PFSK-1 (cell line): ENCODE measurements at regions not wholly inside any gene's neighbourhood (a gene's known extent, or its start where the extent isn't known, plus 50 kb on each side); places are given as distances from the start of the nearest gene placed in this dataset.

ENCODE experiments used
- FOXP2 ChIP-seq: optimal IDR thresholded peaks from 2 replicates; pipeline ENCODE3; 2011; ENCODE audit warnings: borderline replicate concordance, control low read depth, inconsistent platforms; ENCODE audit not compliant: insufficient read depth; ENCODE audit errors: extremely low read length, extremely low read depth
- POLR2AphosphoS5 ChIP-seq: IDR thresholded peaks from 2 replicates; pipeline ENCODE4 v1.6.1; 2012; ENCODE audit warnings: low read depth, mild to moderate bottlenecking, control low read depth, low read length, moderate library complexity
- SIN3A ChIP-seq: IDR thresholded peaks from 2 replicates; pipeline ENCODE4 v1.6.1; 2012; ENCODE audit warnings: mild to moderate bottlenecking, low read length, moderate library complexity, borderline replicate concordance; ENCODE audit not compliant: insufficient read depth
- TAF1 ChIP-seq: IDR thresholded peaks from 2 replicates; pipeline ENCODE4 v1.6.1; 2012; ENCODE audit warnings: low read length, control low read depth, borderline replicate concordance; ENCODE audit not compliant: insufficient read depth
- TF ChIP-seq, protein P1 (sequence below), 2 experiments: IDR thresholded peaks; 2 replicates each; pipeline versions ENCODE4 v1.6.1 to v1.8.0; 2011 to 2012; ENCODE audit warnings: low read depth in 2 of 2, low read length in 2 of 2, control low read depth in 1 of 2, inconsistent platforms in 1 of 2, mild to moderate bottlenecking in 1 of 2, moderate library complexity in 1 of 2; ENCODE audit not compliant: insufficient read depth in 1 of 2

DNA sequence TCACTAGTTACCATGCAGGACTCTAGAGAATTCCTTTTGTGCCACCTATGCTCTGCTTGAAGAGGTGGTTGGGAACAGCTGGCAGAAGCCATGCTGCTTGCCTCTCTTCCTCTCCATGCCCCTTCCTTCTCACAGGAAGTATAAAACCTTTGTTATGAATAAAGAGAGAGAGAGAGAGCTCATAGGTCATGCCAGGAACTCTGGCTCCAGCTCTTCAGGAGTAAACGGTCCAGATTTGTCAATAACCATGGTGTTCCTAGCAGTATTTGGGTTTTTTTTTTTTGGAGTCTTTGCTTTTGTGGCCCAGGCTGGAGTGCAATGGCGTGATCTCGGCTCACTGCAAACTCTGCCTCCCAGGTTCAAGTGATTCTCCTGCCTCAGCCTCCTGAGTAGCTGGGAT, 97.7 kb upstream of the SLC4A7 start:
- no peak for TF ChIP-seq POLR2AphosphoS5
- TF ChIP-seq FOXP2: no peak
- TF ChIP-seq, protein P1, sequence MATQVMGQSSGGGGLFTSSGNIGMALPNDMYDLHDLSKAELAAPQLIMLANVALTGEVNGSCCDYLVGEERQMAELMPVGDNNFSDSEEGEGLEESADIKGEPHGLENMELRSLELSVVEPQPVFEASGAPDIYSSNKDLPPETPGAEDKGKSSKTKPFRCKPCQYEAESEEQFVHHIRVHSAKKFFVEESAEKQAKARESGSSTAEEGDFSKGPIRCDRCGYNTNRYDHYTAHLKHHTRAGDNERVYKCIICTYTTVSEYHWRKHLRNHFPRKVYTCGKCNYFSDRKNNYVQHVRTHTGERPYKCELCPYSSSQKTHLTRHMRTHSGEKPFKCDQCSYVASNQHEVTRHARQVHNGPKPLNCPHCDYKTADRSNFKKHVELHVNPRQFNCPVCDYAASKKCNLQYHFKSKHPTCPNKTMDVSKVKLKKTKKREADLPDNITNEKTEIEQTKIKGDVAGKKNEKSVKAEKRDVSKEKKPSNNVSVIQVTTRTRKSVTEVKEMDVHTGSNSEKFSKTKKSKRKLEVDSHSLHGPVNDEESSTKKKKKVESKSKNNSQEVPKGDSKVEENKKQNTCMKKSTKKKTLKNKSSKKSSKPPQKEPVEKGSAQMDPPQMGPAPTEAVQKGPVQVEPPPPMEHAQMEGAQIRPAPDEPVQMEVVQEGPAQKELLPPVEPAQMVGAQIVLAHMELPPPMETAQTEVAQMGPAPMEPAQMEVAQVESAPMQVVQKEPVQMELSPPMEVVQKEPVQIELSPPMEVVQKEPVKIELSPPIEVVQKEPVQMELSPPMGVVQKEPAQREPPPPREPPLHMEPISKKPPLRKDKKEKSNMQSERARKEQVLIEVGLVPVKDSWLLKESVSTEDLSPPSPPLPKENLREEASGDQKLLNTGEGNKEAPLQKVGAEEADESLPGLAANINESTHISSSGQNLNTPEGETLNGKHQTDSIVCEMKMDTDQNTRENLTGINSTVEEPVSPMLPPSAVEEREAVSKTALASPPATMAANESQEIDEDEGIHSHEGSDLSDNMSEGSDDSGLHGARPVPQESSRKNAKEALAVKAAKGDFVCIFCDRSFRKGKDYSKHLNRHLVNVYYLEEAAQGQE (IDR thresholded peaks at IDR 0.05; ENCODE audit: insufficient read depth in 1 of 2, low read depth in 2 of 2, low read length in 2 of 2): no peak
- no peak for TF ChIP-seq TAF1
- TF ChIP-seq SIN3A: no peak

DNA sequence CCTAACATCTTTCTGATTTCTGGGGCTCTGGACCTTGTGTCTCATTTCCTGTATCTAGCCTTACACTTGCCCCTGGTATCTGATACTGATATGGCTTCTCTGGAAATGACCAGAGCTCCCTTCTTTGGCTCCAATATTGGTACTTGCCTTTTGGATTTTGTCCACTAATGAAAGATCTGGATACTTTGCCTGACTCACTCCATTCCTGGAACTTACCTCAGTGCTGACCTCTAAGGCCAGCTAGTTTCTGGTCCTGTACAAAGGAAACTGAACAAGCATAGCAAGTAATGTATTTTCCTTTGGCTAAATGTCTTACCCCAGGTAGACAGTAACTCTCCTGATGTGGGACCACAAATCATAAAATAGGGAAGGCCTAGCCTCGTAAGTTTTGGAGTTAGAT, 93.8 kb upstream of the SLC4A7 start:
- TF ChIP-seq TAF1: no peak
- TF ChIP-seq FOXP2: no peak
- no peak for TF ChIP-seq POLR2AphosphoS5
- TF ChIP-seq, protein P1 (IDR thresholded peaks at IDR 0.05; ENCODE audit: insufficient read depth in 1 of 2, low read depth in 2 of 2, low read length in 2 of 2): no peak
- TF ChIP-seq SIN3A: no peak

DNA sequence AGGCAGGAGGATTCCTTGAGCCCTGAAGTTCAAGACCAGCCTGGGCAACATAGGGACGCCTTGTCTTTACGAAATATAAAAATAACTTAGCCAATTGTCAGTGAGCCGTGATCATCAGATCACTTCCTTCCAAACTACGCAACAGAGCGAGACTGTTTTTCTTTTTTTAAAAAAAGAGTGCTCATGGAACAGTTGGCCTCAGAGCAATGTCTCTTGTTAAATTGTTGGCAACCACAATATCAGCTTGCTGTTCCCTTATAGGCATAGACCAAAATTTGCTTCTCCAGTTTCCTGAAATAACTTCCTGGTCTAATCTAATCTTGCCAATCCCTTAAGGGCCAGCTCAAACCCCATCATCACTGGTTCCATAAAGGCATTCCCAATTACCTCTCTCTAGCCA, 93.3 kb upstream of the SLC4A7 start:
- TF ChIP-seq FOXP2 (no peak), TAF1 (no peak)
- TF ChIP-seq, protein P1 (IDR thresholded peaks at IDR 0.05; ENCODE audit: insufficient read depth in 1 of 2, low read depth in 2 of 2, low read length in 2 of 2): no peak

DNA sequence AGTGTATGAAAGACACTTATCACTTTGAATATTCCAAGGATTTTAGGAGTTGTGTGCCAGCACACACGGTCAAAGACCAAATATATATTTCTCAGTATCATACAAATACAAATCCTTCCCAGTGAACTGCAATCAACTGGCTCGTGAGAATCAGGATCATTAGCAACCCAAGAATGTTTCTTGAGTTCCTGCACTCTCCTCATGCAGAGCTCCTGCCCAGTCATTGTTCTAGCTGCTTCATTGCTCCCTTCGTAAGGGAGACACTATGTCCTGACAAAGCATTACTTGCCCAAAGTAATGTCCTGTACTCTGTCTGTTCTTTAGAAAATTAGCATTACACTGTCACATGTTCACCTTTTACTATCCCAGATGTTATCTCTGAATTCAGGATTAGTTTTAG, 92.0 kb upstream of the SLC4A7 start:
- TF ChIP-seq, protein P1 (IDR thresholded peaks at IDR 0.05; ENCODE audit: insufficient read depth in 1 of 2, low read depth in 2 of 2, low read length in 2 of 2): no peak
- TF ChIP-seq FOXP2 (no peak), TAF1 (no peak), SIN3A (no peak), POLR2AphosphoS5 (no peak)

DNA sequence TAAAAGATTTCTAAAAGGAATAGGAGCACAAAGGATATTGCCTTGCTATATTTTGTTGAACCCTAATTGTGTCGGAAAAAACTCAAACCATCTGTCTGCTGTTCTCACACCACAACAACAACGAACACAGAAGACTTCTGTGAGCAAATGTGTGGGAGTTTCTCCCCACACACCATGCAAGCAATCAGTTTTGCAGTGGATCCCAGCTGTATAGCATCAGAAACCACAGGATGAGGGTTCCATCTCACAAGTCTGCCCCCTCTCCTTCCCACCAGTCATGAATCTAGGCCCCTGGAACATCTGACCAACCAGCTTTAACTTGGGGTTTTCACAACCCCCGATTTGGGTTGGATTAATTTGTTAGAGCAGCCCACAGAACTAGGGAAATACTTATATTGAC, 91.3 kb upstream of the SLC4A7 start:
- TF ChIP-seq POLR2AphosphoS5: no peak
- no peak for TF ChIP-seq FOXP2
- TF ChIP-seq, protein P1 (IDR thresholded peaks at IDR 0.05; ENCODE audit: insufficient read depth in 1 of 2, low read depth in 2 of 2, low read length in 2 of 2): no peak
- no peak for TF ChIP-seq TAF1
- TF ChIP-seq SIN3A: no peak
